GM18520 (cell line): ENCODE measurements at regions not wholly inside any gene's neighbourhood (a gene's known extent, or its start where the extent isn't known, plus 50 kb on each side); places are given as distances from the start of the nearest gene placed in this dataset.
"Not testable (repeated sequence)": the region's sequence is repeated elsewhere in the genome, so short reads cannot be mapped to it uniquely, and the experiment has no call there.

Experiments
- ATAC-seq: cut with Tn5 transposase; IDR thresholded peaks from one replicate; pipeline ENCODE4 v1.9.1; 2021; ENCODE audit not compliant: unreplicated experiment

GRCh38 chr3:22732641-22733040 lies 470.5 kb upstream of the UBE2E2 start:
- no peak for ATAC-seq

GRCh38 chr3:22734207-22734606 lies 468.9 kb upstream of the UBE2E2 start:
- no peak for ATAC-seq

- no peak for ATAC-seq
These were observed 468.4 kb upstream of the UBE2E2 start for GRCh38 chr3:22734756-22735155.

- no peak for ATAC-seq
These were observed 467.8 kb upstream of the UBE2E2 start for GRCh38 chr3:22735373-22735772.

GRCh38 chr3:22743386-22743785 lies 459.7 kb upstream of the UBE2E2 start:
- not testable (repeated sequence) for ATAC-seq

GRCh38 chr3:22745321-22745720 lies 457.8 kb upstream of the UBE2E2 start:
- ATAC-seq, result no peak

- no peak for ATAC-seq
These were observed 456.9 kb upstream of the UBE2E2 start for GRCh38 chr3:22746221-22746620.

GRCh38 chr3:22748453-22749045 lies 454.6 kb upstream of the UBE2E2 start:
- no peak for ATAC-seq

- no peak for ATAC-seq
These were observed 443.4 kb upstream of the UBE2E2 start for GRCh38 chr3:22759636-22760310.

GRCh38 chr3:22765679-22766078 lies 437.4 kb upstream of the UBE2E2 start:
- ATAC-seq, result no peak

- no peak for ATAC-seq
These were observed 425.3 kb upstream of the UBE2E2 start for GRCh38 chr3:22777834-22778233.

- ATAC-seq, result no peak
These were observed 423.4 kb upstream of the UBE2E2 start for GRCh38 chr3:22779737-22780136.

- no peak for ATAC-seq
These were observed 410.6 kb upstream of the UBE2E2 start for GRCh38 chr3:22792533-22792932.

- ATAC-seq, result no peak
These were observed 407.2 kb upstream of the UBE2E2 start for GRCh38 chr3:22795917-22796316.

GRCh38 chr3:22798461-22798860 lies 404.7 kb upstream of the UBE2E2 start:
- no peak for ATAC-seq

- ATAC-seq, result no peak
These were observed 383.9 kb upstream of the UBE2E2 start for GRCh38 chr3:22819209-22819608.

- no peak for ATAC-seq
These were observed 368.1 kb upstream of the UBE2E2 start for GRCh38 chr3:22835041-22835440.

GRCh38 chr3:22836131-22836530 lies 367.0 kb upstream of the UBE2E2 start:
- ATAC-seq, result no peak

- no peak for ATAC-seq
These were observed 359.3 kb upstream of the UBE2E2 start for GRCh38 chr3:22843854-22844253.

- ATAC-seq, result no peak
These were observed 356.6 kb upstream of the UBE2E2 start for GRCh38 chr3:22846566-22846965.

GRCh38 chr3:22849583-22849982 lies 353.5 kb upstream of the UBE2E2 start:
- not testable (repeated sequence) for ATAC-seq

GRCh38 chr3:22856811-22857210 lies 346.3 kb upstream of the UBE2E2 start:
- no peak for ATAC-seq

GRCh38 chr3:22858486-22858885 lies 344.6 kb upstream of the UBE2E2 start:
- ATAC-seq, result no peak
